DND-41 (cell line): ENCODE measurements at regions not wholly inside any gene's neighbourhood (a gene's known extent, or its start where the extent isn't known, plus 50 kb on each side); places are given as distances from the start of the nearest gene placed in this dataset.

Experiments used
- CTCF ChIP-seq: IDR thresholded peaks from 2 replicates; pipeline ENCODE4 v1.5.1; 2012; ENCODE audit warnings: borderline replicate concordance, low read length, moderate library complexity, mild to moderate bottlenecking; ENCODE audit not compliant: poor library complexity, severe bottlenecking; ENCODE audit errors: extremely low read depth
- EZH2 ChIP-seq: IDR thresholded peaks from 3 replicates; pipeline ENCODE4 v1.6.1; 2012; ENCODE audit warnings: borderline replicate concordance, low read depth, mild to moderate bottlenecking, moderate library complexity, low read length, inconsistent platforms; ENCODE audit not compliant: severe bottlenecking

DNA sequence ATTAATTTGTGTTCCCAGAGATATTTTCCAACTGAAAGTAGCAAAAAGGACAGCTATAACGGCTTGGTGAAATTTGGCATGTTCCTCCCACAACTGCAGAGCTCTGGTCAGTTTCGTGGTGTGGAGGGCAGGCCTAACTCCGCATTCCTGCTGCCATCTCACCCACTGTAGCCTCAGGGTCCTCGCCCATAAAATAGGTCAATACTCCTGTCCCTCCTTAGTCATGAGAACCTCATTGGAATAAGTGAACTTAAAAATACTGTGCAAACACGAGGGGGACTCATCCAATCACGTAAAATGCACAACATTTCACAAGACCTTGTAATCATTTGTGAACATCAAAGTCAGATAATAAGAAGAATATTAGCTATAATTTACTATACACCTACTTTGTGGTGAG lies 143.5 kb upstream of the NCKAP5 start:
- TF ChIP-seq EZH2 = no peak
- no peak for TF ChIP-seq CTCF
